ENCODE measurements at regions not wholly inside any gene's neighbourhood (a gene's known extent, or its start where the extent isn't known, plus 50 kb on each side); places are given as distances from the start of the nearest gene placed in this dataset.
"Not testable (repeated sequence)": the region's sequence is repeated elsewhere in the genome, so short reads cannot be mapped to it uniquely, and the experiment has no call there.

- DNase-seq (ENCODE audit: extremely low spot score, insufficient read length, low read depth) = no peak
- no peak for FAIRE-seq
Measured at GRCh38 chr5:161051920-161052500, 200.0 kb upstream of the ATP10B start.

GRCh38 chr5:161047024-161047423 is 195.0 kb upstream of the ATP10B start:
- DNase-seq (ENCODE audit: extremely low spot score, insufficient read length, low read depth) (no peak), FAIRE-seq (no peak)

- FAIRE-seq (no peak), DNase-seq (ENCODE audit: extremely low spot score, insufficient read length, low read depth) (no peak)
Measured at GRCh38 chr5:161042862-161043261, 190.9 kb upstream of the ATP10B start.

- no peak for DNase-seq (ENCODE audit: extremely low spot score, insufficient read length, low read depth)
- no peak for FAIRE-seq
Measured at GRCh38 chr5:161042443-161042842, 190.4 kb upstream of the ATP10B start.

- DNase-seq (ENCODE audit: extremely low spot score, insufficient read length, low read depth) (no peak), FAIRE-seq (no peak)
Measured at GRCh38 chr5:161040818-161041217, 188.8 kb upstream of the ATP10B start.

- FAIRE-seq = no peak
- no peak for DNase-seq (ENCODE audit: extremely low spot score, insufficient read length, low read depth)
Measured at GRCh38 chr5:161036296-161036695, 184.3 kb upstream of the ATP10B start.

GRCh38 chr5:161034451-161034850 is 182.4 kb upstream of the ATP10B start:
- DNase-seq (ENCODE audit: extremely low spot score, insufficient read length, low read depth) = no peak
- no peak for FAIRE-seq

GRCh38 chr5:161030229-161030628 is 178.2 kb upstream of the ATP10B start:
- no peak for FAIRE-seq
- no peak for DNase-seq (ENCODE audit: extremely low spot score, insufficient read length, low read depth)

GRCh38 chr5:161027763-161028162 is 175.8 kb upstream of the ATP10B start:
- no peak for FAIRE-seq
- no peak for DNase-seq (ENCODE audit: extremely low spot score, insufficient read length, low read depth)

GRCh38 chr5:161023551-161023950 is 171.5 kb upstream of the ATP10B start:
- DNase-seq (ENCODE audit: extremely low spot score, insufficient read length, low read depth) = no peak
- no peak for FAIRE-seq

- DNase-seq (ENCODE audit: extremely low spot score, insufficient read length, low read depth) (no peak), FAIRE-seq (no peak)
Measured at GRCh38 chr5:161022151-161022550, 170.1 kb upstream of the ATP10B start.

- FAIRE-seq (no peak), DNase-seq (ENCODE audit: extremely low spot score, insufficient read length, low read depth) (no peak)
Measured at GRCh38 chr5:161009817-161010216, 157.8 kb upstream of the ATP10B start.

- no peak for FAIRE-seq
- no peak for DNase-seq (ENCODE audit: extremely low spot score, insufficient read length, low read depth)
Measured at GRCh38 chr5:161009194-161009593, 157.2 kb upstream of the ATP10B start.

GRCh38 chr5:161007879-161008278 is 155.9 kb upstream of the ATP10B start:
- FAIRE-seq = no peak
- no peak for DNase-seq (ENCODE audit: extremely low spot score, insufficient read length, low read depth)

GRCh38 chr5:161002571-161003074 is 150.6 kb upstream of the ATP10B start:
- DNase-seq (ENCODE audit: extremely low spot score, insufficient read length, low read depth) = no peak
- FAIRE-seq = no peak

- DNase-seq (ENCODE audit: extremely low spot score, insufficient read length, low read depth) (no peak), FAIRE-seq (no peak)
Measured at GRCh38 chr5:161001604-161002003, 149.6 kb upstream of the ATP10B start.

- not testable (repeated sequence) for FAIRE-seq; DNase-seq (ENCODE audit: extremely low spot score, insufficient read length, low read depth)
Measured at GRCh38 chr5:161001142-161001541, 149.1 kb upstream of the ATP10B start.

GRCh38 chr5:160991205-160991604 is 139.2 kb upstream of the ATP10B start:
- no peak for FAIRE-seq

GRCh38 chr5:160979385-160979784 is 127.4 kb upstream of the ATP10B start:
- FAIRE-seq = no peak
- no peak for DNase-seq (ENCODE audit: extremely low spot score, insufficient read length, low read depth)

More at GRCh38 chr5:160991205-160991604, 139.2 kb upstream of the ATP10B start:
- DNase-seq (ENCODE audit: extremely low spot score, insufficient read length, low read depth) = no peak

GRCh38 chr5:160978944-160979343 is 126.9 kb upstream of the ATP10B start:
- no peak for FAIRE-seq
- no peak for DNase-seq (ENCODE audit: extremely low spot score, insufficient read length, low read depth)

GRCh38 chr5:160976181-160976580 is 124.2 kb upstream of the ATP10B start:
- FAIRE-seq (no peak), DNase-seq (ENCODE audit: extremely low spot score, insufficient read length, low read depth) (no peak)

- DNase-seq (ENCODE audit: extremely low spot score, insufficient read length, low read depth) = no peak
- no peak for FAIRE-seq
Measured at GRCh38 chr5:160970605-160971191, 118.7 kb upstream of the ATP10B start.

Measured in GM18507 (cell line).